SK-N-SH (cell line): ENCODE measurements at regions not wholly inside any gene's neighbourhood (a gene's known extent, or its start where the extent isn't known, plus 50 kb on each side); places are given as distances from the start of the nearest gene placed in this dataset.

ENCODE experiments used
- CTCF ChIP-seq: fragments of 200-600 bp; sonication (generic); IDR thresholded peaks from 2 replicates; pipeline ENCODE4 v1.6.1; 2017; ENCODE audit warnings: antibody characterized with exemption, mild to moderate bottlenecking, moderate library complexity
- YY1 ChIP-seq: IDR thresholded peaks from 2 replicates; pipeline ENCODE4 v1.4.0; 2012; ENCODE audit warnings: low read depth, mild to moderate bottlenecking

GRCh38 chr15:81064253-81064652, 63.5 kb downstream of the TLNRD1 start:
- TF ChIP-seq CTCF (no peak), YY1 (no peak)
